NCI-H2081 (cell line): ENCODE measurements at regions not wholly inside any gene's neighbourhood (a gene's known extent, or its start where the extent isn't known, plus 50 kb on each side); places are given as distances from the start of the nearest gene placed in this dataset.

ENCODE experiments used
- DNase-seq, 2 experiments: peaks; one replicate each; lab custom pipeline; 2025; lab: John Stamatoyannopoulos, UW

DNA sequence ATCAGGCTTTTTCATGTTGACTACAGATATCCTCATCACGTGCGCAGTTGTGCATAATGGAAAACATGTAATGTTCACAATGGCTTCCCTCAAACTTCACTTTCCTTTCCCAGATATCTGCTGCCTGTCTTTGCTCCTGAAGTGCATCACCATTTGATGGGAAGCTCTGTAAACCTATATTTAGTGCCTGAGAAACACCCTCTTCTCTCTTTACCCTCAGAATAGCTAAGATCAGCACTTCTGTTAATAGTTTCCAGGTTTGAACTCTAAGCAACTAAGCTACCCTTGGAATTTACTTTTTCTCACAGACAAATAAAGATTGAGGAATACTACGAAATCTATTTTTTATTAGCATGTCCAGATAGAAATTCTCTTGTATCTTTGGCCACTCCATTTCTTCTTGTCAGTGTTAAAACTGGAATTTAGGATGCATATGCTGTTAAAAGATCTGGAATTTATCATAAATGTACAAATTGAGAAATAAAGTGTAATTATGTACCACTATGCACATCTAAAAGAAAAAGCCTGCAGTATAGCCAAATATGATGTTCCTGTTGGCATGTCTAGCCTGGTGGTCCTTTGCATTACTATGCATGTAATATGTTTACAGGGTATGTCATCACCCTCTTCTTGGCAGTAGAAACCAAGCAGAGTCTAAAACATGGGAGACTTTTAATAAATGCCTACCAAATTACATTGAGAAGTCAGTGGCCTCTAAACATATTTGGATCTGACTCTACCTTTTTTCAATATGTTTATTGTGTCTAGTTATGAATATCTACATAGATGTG lies 278.7 kb downstream of the FIGN start:
- no peak for DNase-seq

DNA sequence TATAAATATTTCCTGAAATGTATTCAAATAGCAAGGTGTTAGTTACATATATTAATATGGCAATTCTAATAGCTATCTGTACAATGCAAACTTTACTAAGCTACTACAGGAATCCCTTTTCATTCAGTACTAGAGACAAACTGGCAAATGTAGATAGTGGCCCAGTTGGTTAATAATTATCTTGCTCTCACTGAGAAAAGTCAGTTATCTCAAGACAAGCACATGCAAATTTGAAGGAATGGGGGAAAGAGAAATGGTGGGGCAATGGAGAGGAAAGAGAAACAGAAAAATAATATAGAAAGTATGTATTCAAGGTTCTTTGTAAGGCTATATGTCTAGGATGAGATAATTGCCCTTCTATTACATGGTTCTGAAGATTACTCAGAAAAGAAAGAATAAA lies 280.0 kb downstream of the FIGN start:
- DNase-seq: no peak

DNA sequence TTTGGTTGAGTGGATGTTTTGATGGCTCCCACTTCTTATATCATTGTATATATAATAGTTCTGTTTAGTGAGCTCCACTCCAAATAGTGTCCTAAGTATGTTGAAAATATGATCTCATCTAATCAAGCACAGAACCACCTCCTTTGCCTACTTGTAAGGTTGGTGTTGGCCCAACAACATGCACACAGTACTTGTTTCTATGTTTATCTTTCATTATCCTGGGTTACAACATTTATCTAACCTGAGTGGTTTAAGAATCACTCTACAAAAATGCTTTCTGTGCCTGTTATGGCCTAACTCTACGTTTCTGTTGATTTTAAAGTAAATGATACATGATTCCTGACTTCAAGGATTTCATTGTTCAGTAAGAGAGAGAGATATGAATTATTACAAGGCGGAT lies 281.9 kb downstream of the FIGN start:
- DNase-seq: no peak

DNA sequence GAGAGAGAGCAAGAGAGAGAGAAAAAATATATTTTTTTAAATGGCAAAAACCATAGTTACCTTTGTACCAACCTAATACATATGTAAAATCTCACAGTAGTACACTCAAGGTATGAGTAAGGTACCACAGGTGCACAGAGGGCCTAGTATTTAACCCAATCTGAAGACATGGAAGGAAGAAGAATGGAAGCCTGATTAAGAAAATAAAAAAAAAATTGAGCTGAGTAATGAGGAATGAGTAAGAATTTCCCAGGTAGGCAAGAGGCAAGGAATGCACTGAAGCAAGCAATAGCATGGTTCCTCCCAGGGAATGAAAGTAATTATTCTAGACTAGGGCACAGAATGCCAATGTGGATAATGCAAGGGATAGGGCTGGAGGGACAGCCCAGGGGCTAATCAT lies 294.2 kb downstream of the FIGN start:
- DNase-seq: no peak

DNA sequence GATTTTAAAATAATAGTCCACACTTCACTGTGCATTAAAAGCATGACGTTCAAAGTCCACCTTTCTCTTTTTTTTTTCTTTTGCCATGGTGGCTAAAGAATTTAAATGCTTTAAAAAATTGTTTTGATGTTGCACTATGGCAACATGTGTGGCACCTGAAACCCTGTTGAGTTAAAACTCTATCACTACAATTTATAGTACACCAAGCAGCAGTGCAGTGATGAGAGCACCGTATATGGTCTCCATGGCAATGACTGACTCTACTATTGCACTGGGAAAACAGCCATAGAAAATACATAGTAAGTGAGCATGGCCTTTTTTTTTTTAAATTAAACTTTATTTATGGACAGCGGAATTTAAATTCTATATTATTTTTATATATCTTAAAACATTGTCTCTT lies 298.8 kb downstream of the FIGN start:
- DNase-seq: peak in 1 of 2 experiments; percentile 26

DNA sequence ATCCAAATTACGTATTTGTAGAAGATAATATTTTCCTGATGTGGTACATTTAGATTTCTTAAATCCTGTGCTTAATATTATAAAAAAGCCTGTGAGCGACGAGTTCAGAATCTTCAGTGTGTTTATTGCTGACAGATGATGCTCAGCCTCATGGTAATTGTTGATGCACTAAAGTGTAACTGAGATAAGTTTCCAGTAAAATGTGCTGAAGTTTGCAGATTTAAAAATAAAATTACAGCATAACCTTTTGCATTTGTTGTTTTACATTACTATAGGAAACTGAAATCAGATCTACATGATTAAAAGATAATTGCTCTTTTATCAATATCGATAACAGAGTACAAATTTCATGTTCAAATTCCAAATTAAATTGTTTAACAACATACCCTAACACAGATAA lies 307.6 kb downstream of the FIGN start:
- no peak for DNase-seq

DNA sequence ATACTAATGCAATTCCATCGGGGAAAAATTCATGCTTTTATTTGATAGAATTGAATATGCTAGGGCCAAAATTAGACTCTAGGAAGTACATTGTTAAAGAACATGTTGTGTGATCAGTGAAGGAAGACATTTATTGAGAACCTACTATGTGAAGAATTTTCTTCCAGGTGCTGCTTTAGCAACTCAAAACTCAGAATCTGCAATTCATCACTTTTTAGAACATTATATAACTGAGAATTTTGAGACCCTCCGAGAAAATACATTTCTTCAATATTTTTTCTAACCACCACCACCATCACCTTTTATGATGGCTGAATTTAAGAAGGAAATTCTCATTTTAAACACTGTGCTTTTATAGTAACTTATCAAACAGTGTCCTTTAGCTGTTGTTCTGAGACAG lies 315.2 kb downstream of the FIGN start:
- no peak for DNase-seq

DNA sequence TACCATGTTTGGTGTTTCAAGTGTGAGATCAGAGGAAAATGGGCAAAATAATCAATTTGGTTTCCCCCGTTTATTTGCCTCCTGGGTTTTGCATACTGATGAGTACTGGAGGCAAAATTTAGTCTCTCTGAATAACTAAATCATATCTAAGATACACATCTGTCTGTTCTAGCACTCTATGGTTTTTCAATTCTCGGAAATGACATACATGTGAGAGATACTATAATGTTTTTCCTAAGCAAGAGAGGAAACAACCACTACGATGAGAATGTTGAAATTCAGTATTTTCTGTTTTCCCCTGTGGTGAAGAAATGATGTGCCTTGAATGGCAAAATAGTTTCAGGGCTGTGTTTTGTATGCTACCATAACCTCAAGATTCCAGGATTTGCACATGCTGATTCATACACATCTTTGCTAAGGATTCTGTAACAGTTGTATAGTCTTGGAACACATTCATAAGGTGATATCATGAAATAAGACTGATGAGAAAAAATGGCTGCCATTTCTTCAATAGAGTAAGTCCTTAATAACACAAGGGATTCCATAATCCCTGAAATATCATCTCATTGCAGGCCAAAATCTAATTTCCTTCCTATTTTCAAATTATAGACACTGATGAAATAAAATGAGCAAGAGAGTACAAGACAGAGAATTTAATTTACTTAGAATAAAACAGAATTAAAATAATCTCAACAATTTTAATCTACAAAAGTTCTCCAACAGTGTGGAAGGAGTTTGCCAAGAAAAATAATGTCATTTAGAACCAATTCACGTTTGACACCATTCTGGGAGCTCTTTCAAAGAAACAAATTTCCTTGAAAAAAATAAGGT lies 316.6 kb downstream of the FIGN start:
- DNase-seq: no peak

DNA sequence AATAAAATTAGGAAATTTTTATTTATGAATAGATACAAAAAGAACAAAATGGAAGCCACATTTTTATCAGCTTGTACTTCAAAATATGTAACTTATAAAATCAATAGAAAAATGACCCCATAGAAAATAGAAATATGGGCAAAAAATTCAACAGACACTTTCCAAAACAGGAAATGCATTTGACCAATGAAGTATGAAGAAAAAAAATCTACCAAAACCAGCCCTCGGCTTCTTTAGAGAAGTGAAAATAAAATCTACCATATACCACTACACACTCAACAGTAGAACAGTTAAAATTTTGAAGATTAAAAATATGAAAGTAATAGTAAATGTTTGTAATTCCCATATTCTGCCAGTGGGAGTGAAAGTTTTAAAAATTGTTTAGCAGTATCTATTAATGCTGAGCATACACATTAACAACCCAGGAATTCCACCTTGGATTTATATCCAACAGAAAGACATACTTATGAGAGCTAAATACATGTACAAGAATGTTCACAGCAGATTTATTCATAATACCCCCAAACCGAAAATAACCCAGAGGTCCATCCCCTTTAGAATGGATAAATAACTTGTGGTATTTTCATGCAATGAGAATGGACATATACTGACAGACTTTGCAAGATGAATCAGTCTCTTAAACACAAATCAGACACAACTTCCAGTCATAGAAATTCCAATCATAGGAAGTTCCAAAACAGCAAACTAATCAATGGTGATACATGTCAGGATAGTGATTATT lies 318.0 kb downstream of the FIGN start:
- no peak for DNase-seq

DNA sequence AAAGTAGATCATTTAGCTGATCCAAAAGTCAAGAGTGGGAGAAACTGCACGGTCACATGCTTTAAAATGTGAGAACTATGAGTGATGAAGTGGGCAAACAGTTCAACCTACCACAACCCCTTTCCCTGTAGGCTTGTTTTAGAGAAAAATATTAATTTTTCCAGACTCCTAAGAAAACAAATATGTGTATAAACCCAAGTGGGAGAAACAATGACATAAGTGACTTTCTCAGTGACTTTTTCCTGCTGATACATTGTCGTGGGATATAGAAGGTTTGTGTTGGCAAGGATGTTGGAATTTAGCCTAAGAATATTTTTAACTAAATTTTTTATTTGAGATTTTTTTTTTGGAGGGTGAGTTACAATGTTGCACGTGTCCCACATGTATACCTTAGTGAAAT lies 321.7 kb downstream of the FIGN start:
- DNase-seq: no peak

DNA sequence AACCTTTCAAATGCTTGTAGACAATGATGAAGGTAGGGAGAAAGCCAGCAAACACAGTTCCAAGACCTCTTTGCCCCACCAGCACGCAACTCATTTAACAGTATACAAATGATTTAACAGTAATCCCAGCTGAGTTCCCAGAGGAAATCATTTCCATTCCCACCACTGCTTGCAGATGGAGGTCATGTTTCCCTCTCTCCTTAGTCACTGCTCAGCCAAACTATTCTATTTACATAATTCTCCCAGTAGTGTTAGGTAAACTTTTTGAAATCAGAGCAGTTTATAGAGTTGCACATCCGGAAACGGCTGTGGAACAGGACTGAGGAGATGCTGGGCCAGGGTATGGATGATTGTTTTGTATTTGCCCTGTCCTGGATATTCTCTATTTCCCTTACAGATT lies 328.5 kb downstream of the FIGN start:
- no peak for DNase-seq

DNA sequence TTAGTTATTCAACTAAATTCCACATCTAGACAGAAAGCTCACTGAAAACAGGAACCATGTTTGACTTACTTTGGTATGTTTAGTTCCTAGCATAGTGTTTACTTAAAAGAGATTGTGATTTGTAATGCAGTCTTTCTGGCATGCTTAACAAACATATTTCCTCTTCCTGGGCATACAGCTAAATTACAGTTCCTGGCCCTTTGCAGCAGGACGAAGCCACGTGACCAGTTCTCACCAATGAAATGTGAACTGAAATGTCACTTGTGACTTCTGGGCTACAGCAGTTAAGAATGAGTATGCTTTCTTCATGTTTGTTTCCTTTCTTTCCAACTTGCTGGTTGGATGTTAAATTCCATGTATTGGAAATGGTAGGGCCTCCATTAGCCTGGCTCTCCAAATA lies 330.5 kb downstream of the FIGN start:
- DNase-seq: peak in 1 of 2 experiments; percentile 17

DNA sequence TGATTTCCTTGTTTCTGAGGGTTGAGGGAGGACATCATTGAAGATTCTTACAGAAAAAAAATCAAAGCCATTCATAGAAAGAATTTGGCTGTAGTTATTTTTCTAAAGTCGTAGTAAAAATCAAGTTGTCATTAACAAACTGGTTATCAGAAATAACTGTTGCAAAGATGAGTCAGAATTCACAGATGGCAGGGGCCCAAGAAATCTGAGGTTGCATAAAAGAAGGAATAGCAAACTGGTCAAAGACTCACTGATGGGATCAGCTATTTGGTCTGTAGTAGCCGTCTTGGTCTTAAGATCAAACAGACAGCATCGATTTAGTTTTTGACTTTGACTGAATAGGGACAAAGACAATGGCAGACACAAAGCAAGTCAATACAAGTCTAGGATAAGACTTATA lies 334.3 kb downstream of the FIGN start:
- no peak for DNase-seq

DNA sequence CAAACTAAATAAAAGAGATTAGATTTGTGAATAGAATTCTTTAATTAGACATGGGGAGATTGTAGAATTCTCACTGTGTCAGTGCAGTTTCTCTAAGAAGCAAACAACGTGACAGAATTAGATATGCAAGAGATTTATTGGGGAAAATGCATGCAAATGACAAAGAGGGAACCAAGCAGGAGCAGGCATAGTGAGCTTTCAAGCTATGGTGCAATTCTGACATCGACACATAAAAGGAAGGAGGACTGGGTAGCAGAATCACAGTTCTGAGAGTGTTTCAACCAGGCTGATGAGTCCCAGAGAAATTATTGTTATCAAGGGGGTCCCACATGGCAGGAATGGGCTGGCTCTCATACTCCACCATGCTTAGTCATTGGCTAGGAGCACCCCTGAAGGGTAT lies 338.4 kb downstream of the FIGN start:
- no peak for DNase-seq

DNA sequence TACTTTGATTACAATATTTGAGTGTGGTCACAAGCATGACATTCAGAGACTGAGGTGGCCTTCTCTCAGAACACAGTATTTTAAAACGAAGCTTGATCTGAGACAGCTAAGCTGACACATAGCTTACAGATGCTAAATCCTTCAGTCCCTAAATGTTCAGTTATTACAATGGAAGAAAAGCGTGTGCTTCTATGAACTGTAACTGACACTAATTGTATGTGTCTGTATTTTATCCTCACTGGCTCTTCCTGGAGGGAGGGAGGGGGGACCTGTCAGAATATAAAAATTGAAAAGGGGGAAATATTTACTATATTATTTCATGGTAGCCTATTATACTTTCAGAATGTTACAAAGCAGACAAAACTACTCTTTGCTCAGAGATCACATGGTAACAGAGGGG lies 340.2 kb downstream of the FIGN start:
- no peak for DNase-seq

DNA sequence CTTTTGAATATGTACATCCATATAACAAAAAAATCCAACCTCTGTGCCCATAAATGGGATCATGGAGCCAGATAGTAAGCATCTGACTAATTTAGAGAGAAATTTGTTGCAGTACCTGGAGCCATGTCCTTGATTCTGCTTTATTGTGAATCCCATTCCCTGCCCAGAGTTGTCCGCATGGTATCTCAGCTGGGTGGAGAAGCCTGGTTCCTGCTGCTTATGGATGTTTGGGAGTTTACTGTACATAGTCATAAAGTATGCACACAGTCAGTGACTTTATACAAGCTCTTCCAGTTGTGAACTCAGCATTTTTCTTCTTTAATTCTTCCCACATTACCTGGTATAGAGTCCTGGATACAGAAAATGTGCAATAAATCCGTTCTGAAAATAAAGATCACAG lies 346.0 kb downstream of the FIGN start:
- no peak for DNase-seq

DNA sequence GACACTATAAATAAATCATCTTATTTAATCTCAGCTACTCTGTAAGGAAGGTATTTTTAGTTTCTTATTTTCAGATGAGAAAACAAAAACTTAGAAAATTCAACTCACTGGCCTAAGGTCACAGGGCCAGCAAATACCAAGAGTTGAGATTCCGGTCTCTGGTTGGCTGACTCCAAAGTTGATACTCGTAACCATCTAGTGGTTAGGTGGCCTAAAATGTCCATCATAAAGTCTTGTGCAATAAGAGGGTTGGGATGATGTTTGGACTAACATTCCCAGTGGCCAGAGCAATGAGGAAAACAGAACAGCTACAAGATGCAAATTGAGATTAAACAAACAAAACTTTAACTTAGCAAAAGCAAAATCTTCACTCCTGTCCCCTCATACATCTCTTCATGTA lies 360.3 kb downstream of the FIGN start:
- DNase-seq: no peak

DNA sequence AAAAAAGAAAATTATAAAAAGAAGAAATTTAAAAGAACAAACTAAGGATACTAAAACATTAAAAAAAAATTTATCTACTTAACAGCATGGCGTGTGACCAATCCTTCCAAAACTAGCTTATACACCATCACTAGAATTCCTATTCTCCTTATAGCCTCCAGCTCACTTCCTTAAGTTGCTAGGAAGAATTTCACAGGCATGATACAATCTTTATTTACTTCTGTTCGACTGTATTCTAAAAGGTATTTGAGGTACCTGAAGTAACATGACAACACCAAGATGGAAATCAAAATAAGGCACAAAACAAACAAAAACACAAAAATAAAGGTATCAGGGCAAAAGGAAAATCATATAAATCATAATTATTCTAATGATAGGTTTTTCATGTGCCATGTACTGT lies 360.7 kb downstream of the FIGN start:
- DNase-seq: no peak

DNA sequence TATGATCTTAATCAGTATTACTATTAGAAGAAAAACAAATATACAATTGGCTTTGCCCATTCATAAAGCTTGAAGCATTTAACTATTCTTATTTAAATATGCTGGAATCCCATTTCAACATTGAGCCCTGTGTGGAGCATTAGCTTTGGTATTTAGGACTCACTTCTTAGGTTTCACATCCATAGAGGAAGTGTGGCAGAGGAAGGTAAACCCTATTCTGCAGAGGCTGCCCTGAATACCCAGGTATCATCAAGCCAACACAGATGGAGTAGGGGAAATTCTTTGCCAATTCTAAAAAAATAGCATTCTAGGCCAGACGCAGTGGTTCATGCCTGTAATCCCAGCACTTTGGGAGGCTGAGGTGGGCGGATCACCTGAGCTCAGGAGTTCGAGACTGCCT lies 361.5 kb downstream of the FIGN start:
- no peak for DNase-seq

DNA sequence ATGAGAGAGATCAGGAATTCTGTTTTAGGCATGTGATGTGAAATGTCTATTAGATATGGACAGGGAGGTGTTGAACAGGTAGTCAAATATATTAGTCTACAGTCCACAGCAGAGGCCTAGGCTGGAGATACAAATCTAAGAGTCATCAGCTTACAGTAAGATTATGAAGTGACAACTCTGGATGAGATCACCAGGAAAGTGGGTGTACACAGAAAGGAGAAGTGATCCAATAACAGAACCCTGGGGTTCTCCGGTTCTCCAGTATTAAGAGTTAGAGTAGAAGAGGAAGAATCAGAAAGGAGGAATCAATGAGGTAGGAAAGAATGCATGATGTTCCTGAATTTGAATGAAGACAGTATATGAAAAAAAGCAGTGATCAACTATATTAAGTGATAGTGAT lies 362.3 kb downstream of the FIGN start:
- DNase-seq: no peak

DNA sequence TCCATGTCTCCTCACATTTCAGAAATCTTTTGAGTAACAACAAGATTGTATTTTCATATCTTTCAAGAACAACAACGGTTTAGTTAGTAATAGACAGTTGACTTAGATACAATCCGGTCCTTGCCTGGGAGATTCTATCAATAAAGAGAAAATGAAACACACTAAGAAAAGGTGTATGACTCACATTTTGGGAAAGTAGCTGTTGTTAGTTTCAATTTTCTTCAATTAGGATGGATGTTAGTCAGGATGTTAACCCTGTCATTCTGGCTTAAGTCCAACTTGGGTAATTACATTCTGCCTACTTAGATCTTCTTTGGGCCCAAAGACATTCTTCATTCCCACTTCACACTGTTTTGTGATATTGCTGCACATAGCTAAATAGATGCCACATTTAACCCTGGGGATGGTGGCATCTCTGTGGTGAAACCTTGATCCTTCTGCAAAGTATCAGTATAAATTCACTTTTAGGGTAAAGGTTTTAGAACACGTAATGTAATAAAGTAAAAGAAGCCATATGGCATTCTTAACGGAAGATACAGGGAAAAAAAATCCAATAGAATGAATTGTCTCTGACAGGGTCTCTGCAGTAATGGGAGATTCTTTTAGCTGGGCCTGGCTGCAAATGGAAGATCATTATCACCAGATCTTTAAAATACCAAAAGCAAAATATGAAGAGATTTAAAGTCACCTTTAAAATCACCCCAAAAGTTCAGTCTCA lies 365.5 kb downstream of the FIGN start:
- DNase-seq: no peak

DNA sequence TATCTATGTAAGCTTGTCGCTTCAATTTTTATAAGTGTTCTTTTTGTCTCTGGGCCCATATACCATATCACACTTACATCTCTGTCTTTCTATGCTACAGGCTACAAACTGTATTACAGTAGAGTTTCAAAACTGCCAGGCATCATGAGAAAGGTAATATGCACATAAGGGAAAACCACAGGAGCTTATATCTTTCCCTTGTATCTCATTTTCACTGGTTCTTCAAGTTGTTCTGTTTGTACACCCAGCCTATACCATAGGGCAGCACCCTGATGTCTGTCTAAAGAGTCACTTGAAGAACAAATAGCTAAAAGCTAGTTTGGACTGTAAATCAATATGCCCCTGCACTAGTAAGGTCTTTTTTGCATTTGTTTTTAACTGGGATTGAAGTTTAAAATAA lies 366.7 kb downstream of the FIGN start:
- DNase-seq: no peak
